ENCODE measurements at regions not wholly inside any gene's neighbourhood (a gene's known extent, or its start where the extent isn't known, plus 50 kb on each side); places are given as distances from the start of the nearest gene placed in this dataset.

DNA sequence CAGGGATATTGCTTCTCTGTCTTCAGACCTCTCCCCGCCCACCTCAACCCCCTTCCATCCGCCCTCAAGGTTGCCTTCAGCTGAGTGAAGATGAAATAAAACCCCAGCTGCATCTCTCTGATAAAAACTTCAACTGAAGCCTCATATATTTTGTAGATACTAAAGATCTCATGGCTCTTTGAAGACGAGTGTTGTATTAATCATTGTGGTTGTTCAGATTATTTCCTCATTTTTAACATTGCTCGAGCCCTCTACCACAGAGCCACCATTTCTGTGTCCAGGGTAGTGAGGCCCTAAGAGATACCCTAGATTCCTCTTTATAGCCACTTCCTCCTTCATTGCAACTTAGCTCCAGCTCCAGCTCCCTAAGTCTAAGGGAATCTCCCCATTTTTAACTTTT, 312.8 kb upstream of the ZNF507 start:
- TF ChIP-seq SUZ12 (IDR thresholded peaks at IDR 0.05; ENCODE audit: extremely low read depth, insufficient read depth, insufficient read length) (no peak), YY1 (IDR thresholded peaks at IDR 0.05; ENCODE audit: insufficient read depth, insufficient read length) (no peak)
